Breast epithelium (tissue), 4 donors: ENCODE measurements at regions not wholly inside any gene's neighbourhood (a gene's known extent, or its start where the extent isn't known, plus 50 kb on each side); places are given as distances from the start of the nearest gene placed in this dataset.

ENCODE experiments used
- DNase-seq, 2 donors: peaks; one replicate each; pipeline ENCODE4 v3.0.0-alpha.2; 2019; ENCODE audit warnings: low spot score in 2 of 2
- H3K27ac ChIP-seq, 2 donors: fragments of 200-600 bp; sonication (generic) in 1 of 2; one replicate each; pipeline ENCODE4 v1.5.1; 2016 to 2019; ENCODE audit warnings: mild to moderate bottlenecking in 1 of 2
- H3K27me3 ChIP-seq, 2 donors: fragments of 200-600 bp; sonication (generic) in 1 of 2; one replicate each; pipeline versions ENCODE4 v1.5.1 to v1.6.0; 2017 to 2019; ENCODE audit warnings: control low read depth in 1 of 2, mild to moderate bottlenecking in 1 of 2
- H3K36me3 ChIP-seq: fragments of 200-600 bp; one replicate; pipeline ENCODE4 v1.5.1; 2019
- H3K4me1 ChIP-seq, 2 donors: fragments of 200-600 bp; sonication (generic); one replicate each; pipeline ENCODE4 v1.5.1; 2016 to 2019; ENCODE audit warnings: control low read depth in 1 of 2
- H3K4me3 ChIP-seq, 3 donors: fragments of 200-600 bp; sonication (generic); 1 replicate in 2 of 3; 2 replicates in 1 of 3; pipeline ENCODE4 v1.5.1; 2016 to 2019; ENCODE audit warnings: mild to moderate bottlenecking in 3 of 3, moderate library complexity in 2 of 3
- H3K9me3 ChIP-seq, 2 donors: fragments of 200-600 bp; sonication (generic) in 1 of 2; one replicate each; pipeline ENCODE4 v1.5.1; 2016 to 2019; ENCODE audit warnings: control low read depth in 1 of 2
- CTCF ChIP-seq, 3 donors: fragments of 450-650 bp; IDR thresholded peaks; one replicate each; pipeline ENCODE4 v1.5.1; 2016 to 2017; ENCODE audit warnings: antibody characterized with exemption in 3 of 3, mild to moderate bottlenecking in 3 of 3, moderate library complexity in 3 of 3
- POLR2A ChIP-seq: fragments of 450-650 bp; IDR thresholded peaks from one replicate; pipeline ENCODE4 v1.6.1; 2016; ENCODE audit warnings: antibody characterized with exemption, mild to moderate bottlenecking, moderate library complexity
- POLR2AphosphoS5 ChIP-seq, 3 donors: sonication (generic); formaldehyde crosslinking; IDR thresholded peaks; one replicate each; pipeline ENCODE4 v1.6.1; 2017; ENCODE audit warnings: antibody characterized with exemption in 3 of 3
- intact Hi-C: fragments of 100-400 bp; cut with DNase I; formaldehyde crosslinking; loops from one replicate; pipeline ENCODE4 v1.15.1; 2023; ENCODE audit warnings: low total_unique reads

- TF ChIP-seq POLR2A (no peak), CTCF (IDR thresholded peaks at IDR 0.05) (no peak), POLR2AphosphoS5 (IDR thresholded peaks at IDR 0.05) (no peak)
- Histone ChIP-seq H3K9me3 (no peaks in the 10 kb centered on the region), H3K27ac (no peak overlapping the region), H3K36me3 (no peaks in the 10 kb centered on the region), H3K27me3 (no peaks in the 10 kb centered on the region), H3K4me3 (no peak overlapping the region), H3K4me1 (no peaks in the 10 kb centered on the region)
- intact Hi-C loops, result no loop called here
- DNase-seq, result no peak
Observed at GRCh38 chr1:194300776-194301175, 1114.4 kb upstream of the B3GALT2 start.

GRCh38 chr1:194300340-194300739 is 1113.9 kb upstream of the B3GALT2 start:
- H3K27ac ChIP-seq, result no peak overlapping the region
- TF ChIP-seq POLR2A (no peak), CTCF (IDR thresholded peaks at IDR 0.05) (no peak), POLR2AphosphoS5 (IDR thresholded peaks at IDR 0.05) (no peak)
- no peaks in the 10 kb centered on the region for H3K9me3 ChIP-seq

DNA sequence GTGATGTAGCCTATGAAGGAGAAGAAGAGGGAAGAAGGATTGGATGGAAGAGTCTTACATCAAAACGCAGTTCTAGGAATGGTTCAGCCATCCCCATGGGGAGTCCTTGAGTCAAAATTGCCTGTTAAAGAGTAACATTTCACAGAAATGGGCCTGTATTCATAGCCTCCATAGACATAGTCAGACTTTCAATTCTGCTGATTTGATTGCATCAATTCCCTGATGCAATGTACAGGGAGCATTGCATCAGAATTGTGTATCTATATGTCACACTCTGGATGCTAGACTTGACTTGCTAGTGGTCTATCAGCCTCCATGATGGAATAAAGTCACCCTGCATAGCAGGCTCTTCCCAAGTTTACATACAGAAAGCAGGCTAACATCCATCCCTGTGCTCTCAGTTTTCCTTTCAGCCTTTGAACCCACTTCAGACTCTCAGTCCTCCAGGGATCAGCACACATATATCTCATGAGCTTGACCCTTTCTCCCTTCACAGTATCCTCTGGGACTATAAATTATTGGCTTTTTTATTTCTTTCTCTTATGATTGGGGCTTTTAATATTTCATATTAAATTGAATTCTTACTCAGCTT is 1111.7 kb upstream of the B3GALT2 start:
- Histone ChIP-seq H3K27me3 (no peaks in the 10 kb centered on the region), H3K4me3 (no peak overlapping the region), H3K9me3 (no peaks in the 10 kb centered on the region), H3K4me1 (no peaks in the 10 kb centered on the region), H3K36me3 (no peaks in the 10 kb centered on the region), H3K27ac (no peak overlapping the region)
- TF ChIP-seq CTCF (IDR thresholded peaks at IDR 0.05) (no peak), POLR2AphosphoS5 (IDR thresholded peaks at IDR 0.05) (no peak), POLR2A (no peak)
- intact Hi-C loops, result no loop called here
- DNase-seq, result no peak

More at GRCh38 chr1:194300340-194300739, 1113.9 kb upstream of the B3GALT2 start:
- Histone ChIP-seq H3K36me3 (no peaks in the 10 kb centered on the region), H3K4me1 (no peaks in the 10 kb centered on the region), H3K4me3 (no peak overlapping the region), H3K27me3 (no peaks in the 10 kb centered on the region)
- no peak for DNase-seq
- intact Hi-C loops, result no loop called here

DNA sequence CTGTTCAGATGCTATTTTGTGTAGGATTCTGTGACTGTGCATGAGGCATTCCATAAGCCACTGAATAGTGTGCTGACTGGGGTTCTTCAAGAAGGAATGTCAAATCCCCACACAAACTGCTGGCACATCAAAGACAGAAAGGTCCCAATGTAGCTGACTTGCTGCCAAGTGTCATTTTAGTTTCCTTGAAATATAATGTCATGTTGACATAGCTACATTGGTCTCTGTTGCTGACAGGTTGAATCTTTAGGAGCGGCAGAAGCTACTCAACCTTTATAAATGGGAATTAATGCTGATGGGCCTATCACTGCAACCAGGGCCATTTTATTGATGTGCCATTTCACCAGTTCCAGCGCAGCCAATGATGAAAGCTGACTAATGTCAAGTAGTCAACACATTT is 1110.7 kb upstream of the B3GALT2 start:
- no peak overlapping the region for H3K4me3 ChIP-seq
- H3K4me1 ChIP-seq, result no peaks in the 10 kb centered on the region
- DNase-seq, result no peak
- TF ChIP-seq CTCF (IDR thresholded peaks at IDR 0.05), result no peak
- no peak for TF ChIP-seq POLR2AphosphoS5 (IDR thresholded peaks at IDR 0.05)
- TF ChIP-seq POLR2A, result no peak
- intact Hi-C loops, result no loop called here
- no peaks in the 10 kb centered on the region for H3K36me3 ChIP-seq
- no peaks in the 10 kb centered on the region for H3K9me3 ChIP-seq
- no peaks in the 10 kb centered on the region for H3K27me3 ChIP-seq
- H3K27ac ChIP-seq, result no peak overlapping the region

DNA sequence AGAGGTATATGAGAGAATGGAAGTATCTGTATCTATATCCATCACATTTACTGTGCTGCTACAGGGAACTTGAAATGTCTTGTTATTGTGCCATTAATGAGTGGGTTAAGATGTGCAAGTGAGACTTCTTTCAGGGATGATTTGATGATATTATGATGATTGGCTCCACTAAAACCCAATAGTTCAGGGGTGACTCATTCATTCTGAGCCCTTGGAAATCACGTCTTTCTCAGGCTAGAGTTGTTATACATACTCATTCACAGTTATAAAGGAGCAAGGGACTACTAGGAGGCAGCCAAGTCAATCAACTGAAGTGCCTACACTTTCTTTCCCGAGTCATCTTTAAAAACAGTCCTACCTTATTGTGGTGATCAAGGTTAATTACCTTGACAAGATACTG is 1109.8 kb upstream of the B3GALT2 start:
- TF ChIP-seq POLR2A (no peak), POLR2AphosphoS5 (IDR thresholded peaks at IDR 0.05) (no peak), CTCF (IDR thresholded peaks at IDR 0.05) (no peak)
- intact Hi-C loops, result no loop called here
- Histone ChIP-seq H3K4me1 (no peaks in the 10 kb centered on the region), H3K36me3 (no peaks in the 10 kb centered on the region), H3K4me3 (no peak overlapping the region), H3K27me3 (no peaks in the 10 kb centered on the region), H3K9me3 (no peaks in the 10 kb centered on the region), H3K27ac (no peak overlapping the region)
- no peak for DNase-seq
